ENCODE measurements at regions not wholly inside any gene's neighbourhood (a gene's known extent, or its start where the extent isn't known, plus 50 kb on each side); places are given as distances from the start of the nearest gene placed in this dataset.

- peaks cover 95% of the 10 kb centered on the region for H3K9me3 ChIP-seq (ENCODE audit: low read length)
- CTCF ChIA-PET (ENCODE audit: low intra/inter-chr PET ratio, low total read pairs), result no interaction called here
- no peak for DNase-seq (ENCODE audit: low spot score)
- no peak for FAIRE-seq
- POLR2A ChIA-PET, result no interaction called here
- no peak overlapping the region for H3K4me2 ChIP-seq (ENCODE audit: low read depth, low read length)
- H3K79me2 ChIP-seq (ENCODE audit: insufficient read depth, low read length), result no peaks in the 10 kb centered on the region
- no peaks in the 10 kb centered on the region for H3K4me1 ChIP-seq (ENCODE audit: insufficient read depth, low read length)
- in situ Hi-C loops (cut with HindIII; ENCODE audit: extremely low pct_ligation_motif_present, low pct_unique_long_range_greater_than_20kb) (no loop called here), intact Hi-C loops (cut with micrococcal nuclease; ENCODE audit: unreplicated experiment) (no loop called here)
- no TSS peak for BruUV-seq (replicated peaks)
- no peak overlapping the region for H3K27ac ChIP-seq (ENCODE audit: extremely low read length, insufficient read depth, low read length)
- no peak for ATAC-seq
- no peaks in the 10 kb centered on the region for H4K20me1 ChIP-seq (ENCODE audit: insufficient read depth, low read length)
- 0% methylated on average over 2 of the region's 4 CpGs for WGBS (ENCODE audit: low lambda C conversion rate)
- H3K4me3 ChIP-seq (replicated peaks in 1 of 3; ENCODE audit: insufficient read depth in 1 of 3, low read depth in 2 of 3, low read length in 3 of 3), result no peak overlapping the region
- no peak overlapping the region for H2AFZ ChIP-seq (ENCODE audit: low read length)
- H3K36me3 ChIP-seq (replicated peaks in 1 of 2; ENCODE audit: control insufficient read depth in 1 of 2, insufficient read depth in 2 of 2, low read length in 2 of 2), result no peaks in the 10 kb centered on the region
- H3K9ac ChIP-seq (ENCODE audit: insufficient read depth, low read depth, low read length), result no peak overlapping the region
- H3K27me3 ChIP-seq (ENCODE audit: control insufficient read depth in 1 of 2, insufficient read depth in 2 of 2, low read length in 2 of 2), result no peaks in the 10 kb centered on the region
- no peak for TF ChIP-seq ZNF543 (CRISPR knock-in tag; IDR thresholded peaks at IDR 0.05)
- TF ChIP-seq NAIF1 (CRISPR knock-in tag; IDR thresholded peaks at IDR 0.05; ENCODE audit: borderline replicate concordance), result no peak
- no peak for TF ChIP-seq PHB2 (IDR thresholded peaks at IDR 0.05; ENCODE audit: partially characterized antibody)
- no peak for TF ChIP-seq ZSCAN21 (CRISPR knock-in tag; IDR thresholded peaks at IDR 0.05; ENCODE audit: borderline replicate concordance)
- no peak for TF ChIP-seq ZNF329 (CRISPR knock-in tag; IDR thresholded peaks at IDR 0.05; ENCODE audit: low read depth)
- TF ChIP-seq DRAP1 (CRISPR knock-in tag; IDR thresholded peaks at IDR 0.05), result no peak
- no peak for TF ChIP-seq ZBED4 (CRISPR knock-in tag; IDR thresholded peaks at IDR 0.05; ENCODE audit: borderline replicate concordance)
- TF ChIP-seq ZNF17 (CRISPR knock-in tag; IDR thresholded peaks at IDR 0.05), result no peak
- TF ChIP-seq ZNF205 (CRISPR knock-in tag; IDR thresholded peaks at IDR 0.05), result no peak
- no peak for TF ChIP-seq HNRNPH1 (optimal IDR thresholded peaks at IDR 0.05; ENCODE audit: low read depth, low read length)
- no peak for TF ChIP-seq ZNF598 (CRISPR knock-in tag; IDR thresholded peaks at IDR 0.05; ENCODE audit: borderline replicate concordance)
- TF ChIP-seq POLR2AphosphoS2 (IDR thresholded peaks at IDR 0.05; ENCODE audit: low read depth, low read length), result no peak
- no peak for TF ChIP-seq ZSCAN29 (CRISPR knock-in tag; conservative IDR thresholded peaks at IDR 0.05)
Observed at GRCh38 chr9:25427290-25427689, 251.0 kb downstream of the TUSC1 start.

Measured in HepG2 (cell line).